Islet of Langerhans (tissue), 1 donor: ENCODE measurements at regions not wholly inside any gene's neighbourhood (a gene's known extent, or its start where the extent isn't known, plus 50 kb on each side); places are given as distances from the start of the nearest gene placed in this dataset.

Experiments used
- FAIRE-seq: peaks from one replicate; lab custom pipeline; 2011; peaks lifted over from hg19 to GRCh38; lab: Jason Lieb, UNC

GRCh38 chr6:145329257-145329656 lies 406.1 kb downstream of the EPM2A start:
- FAIRE-seq = no peak

- FAIRE-seq = no peak
Measured at GRCh38 chr6:145331066-145331465, 404.3 kb downstream of the EPM2A start.

DNA sequence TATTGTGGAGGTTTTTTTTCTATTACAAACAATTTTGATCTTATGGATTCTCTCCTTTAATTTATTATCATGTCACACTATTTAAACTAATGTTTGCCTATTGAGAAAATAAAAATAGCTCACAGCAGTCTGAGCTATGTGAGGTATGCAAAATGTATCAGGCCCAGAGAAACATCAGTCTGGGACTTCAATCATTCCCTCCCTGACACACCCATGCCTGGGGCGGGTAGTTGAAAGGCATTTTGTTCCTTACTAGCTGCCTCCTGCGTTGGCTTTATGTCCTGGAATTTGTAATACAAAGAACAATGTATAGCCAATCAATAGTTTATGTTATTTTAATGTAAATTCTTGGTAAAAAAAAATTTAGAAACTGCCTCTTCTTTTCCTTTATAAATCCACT lies 403.3 kb downstream of the EPM2A start:
- FAIRE-seq = no peak

DNA sequence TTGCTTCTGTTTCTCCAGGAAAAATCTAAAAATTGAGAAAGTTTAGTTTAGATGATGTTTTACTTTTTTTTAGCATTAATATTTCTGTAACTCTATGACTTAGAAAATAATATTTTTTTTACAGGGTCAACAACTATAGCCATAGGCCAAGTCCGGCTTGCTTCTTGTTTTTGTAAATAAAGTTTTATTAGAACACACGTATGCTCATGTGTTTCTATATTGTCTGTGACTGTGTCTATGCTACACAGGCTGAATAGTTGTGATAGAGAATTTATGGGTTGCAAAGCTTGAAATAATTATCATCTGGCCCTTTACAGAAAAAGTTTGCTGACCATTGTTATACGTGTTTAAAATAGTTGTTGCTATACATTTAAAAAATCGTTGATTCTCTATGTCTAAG lies 399.2 kb downstream of the EPM2A start:
- no peak for FAIRE-seq

DNA sequence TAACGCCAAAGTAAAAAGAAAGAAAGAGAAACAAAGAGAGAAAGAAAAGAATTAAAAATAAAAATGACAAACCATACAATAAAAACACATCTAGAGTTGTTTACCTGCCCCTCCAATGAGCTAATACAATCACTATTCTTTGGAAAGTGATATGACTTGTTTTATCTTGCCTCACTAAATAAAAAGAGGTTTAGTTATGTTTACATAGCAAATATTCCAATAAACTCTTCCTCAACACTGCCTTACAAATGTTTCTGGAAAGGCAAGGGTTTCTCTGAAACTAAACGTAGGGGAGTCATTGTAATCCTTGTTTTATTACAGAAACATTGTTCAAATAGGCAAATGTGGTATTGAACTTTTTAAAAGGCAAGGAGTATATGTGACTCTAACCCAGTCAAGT lies 396.2 kb downstream of the EPM2A start:
- FAIRE-seq = peak; percentile 41

DNA sequence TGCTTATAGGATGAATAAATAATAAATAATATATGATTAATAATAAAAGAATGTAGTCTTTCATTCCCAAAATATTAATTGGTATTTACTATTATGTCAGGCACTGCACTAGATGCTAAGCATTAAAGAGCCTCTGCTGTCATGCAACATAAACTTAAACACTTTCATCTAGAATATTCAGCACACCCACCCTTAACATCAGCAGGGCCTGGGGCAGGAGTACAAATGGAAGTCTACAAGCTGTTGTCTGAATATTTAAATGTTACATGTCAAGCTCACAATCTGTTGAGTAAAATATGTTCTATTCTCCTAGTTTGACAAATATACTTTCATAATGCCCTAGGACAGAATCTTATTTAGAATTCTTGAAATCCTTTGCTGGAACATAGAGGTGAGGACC lies 395.1 kb downstream of the EPM2A start:
- no peak for FAIRE-seq

DNA sequence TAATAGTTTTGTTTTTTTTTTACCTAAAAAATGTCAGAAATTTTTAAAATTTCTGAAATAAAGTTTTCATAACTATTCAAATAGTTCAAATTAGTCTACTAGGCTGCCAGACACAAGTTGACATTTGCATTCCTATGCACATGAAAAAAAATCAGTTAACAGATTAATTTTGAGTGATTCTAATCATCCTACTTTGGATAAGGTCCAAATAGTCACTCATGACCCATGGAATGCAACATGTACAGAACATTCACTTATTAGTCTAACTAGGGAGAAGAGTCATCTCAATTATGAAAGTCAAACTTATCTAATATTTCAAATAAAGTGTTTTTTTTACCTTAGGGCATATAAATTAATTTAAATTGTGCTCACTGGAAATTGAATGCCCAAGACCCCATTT lies 390.2 kb downstream of the EPM2A start:
- no peak for FAIRE-seq

GRCh38 chr6:145347216-145347615 lies 388.1 kb downstream of the EPM2A start:
- FAIRE-seq = no peak

GRCh38 chr6:145349950-145350510 lies 385.3 kb downstream of the EPM2A start:
- FAIRE-seq = no peak

DNA sequence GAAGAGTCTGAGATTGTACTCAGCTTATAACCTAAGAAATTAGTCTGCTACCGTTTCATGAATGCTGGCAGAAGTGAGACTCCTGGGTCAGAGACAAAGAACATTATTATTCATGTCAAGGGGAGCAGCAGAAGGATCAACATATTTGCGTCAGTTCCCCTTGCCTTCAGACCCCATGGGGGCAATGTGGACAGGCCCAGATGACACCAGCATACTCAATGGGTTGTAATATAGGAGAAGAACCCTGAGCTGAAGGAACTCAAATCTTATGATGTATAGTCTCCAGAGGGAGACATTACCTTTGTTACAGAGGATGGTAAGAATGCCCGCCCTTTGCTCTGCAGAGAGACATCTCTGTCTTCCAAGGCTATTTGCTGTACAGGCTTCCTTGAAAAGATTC lies 384.4 kb downstream of the EPM2A start:
- no peak for FAIRE-seq

- no peak for FAIRE-seq
Measured at GRCh38 chr6:145352382-145353080, 382.8 kb downstream of the EPM2A start.

DNA sequence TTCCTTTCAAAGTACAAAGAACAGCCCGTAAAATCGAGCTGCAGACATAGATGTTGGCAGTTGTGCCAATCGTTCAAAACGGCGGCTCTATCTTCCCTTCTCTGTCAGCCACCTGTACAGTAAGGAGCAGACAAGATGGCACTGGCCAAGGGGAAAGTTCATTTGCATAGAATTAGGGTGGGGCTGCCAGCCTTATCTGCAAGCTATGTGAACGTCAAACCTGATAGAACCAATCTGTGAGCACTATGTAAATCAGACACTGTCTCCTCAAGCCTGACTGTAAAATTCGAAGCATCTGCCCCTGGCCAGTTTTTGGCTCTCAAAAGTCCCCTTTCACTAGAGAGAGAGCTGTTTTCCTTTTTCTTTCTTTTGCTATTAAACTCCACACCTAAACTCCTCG lies 374.5 kb downstream of the EPM2A start:
- FAIRE-seq = no peak

GRCh38 chr6:145367149-145367548 lies 368.2 kb downstream of the EPM2A start:
- no peak for FAIRE-seq

GRCh38 chr6:145368075-145368474 lies 367.2 kb downstream of the EPM2A start:
- peak; percentile 76 for FAIRE-seq

DNA sequence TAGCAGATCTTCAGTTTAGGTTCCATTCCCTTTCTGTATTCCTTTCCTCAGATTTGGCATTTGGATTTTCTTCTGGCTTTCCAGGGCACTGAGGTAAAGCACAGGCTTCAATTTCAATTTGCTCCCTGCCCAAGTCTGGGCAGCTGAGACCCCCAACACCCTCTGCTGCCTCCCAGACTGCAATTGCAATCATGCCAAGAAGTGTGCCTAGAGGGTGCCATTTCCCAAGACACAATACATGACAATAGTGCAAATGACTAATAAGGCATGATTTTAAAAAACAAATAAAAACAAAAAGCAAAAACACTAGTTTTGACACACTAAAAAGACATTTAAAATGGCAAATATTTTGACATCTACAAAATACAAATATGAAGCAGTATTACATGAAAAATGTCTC lies 364.8 kb downstream of the EPM2A start:
- no peak for FAIRE-seq

DNA sequence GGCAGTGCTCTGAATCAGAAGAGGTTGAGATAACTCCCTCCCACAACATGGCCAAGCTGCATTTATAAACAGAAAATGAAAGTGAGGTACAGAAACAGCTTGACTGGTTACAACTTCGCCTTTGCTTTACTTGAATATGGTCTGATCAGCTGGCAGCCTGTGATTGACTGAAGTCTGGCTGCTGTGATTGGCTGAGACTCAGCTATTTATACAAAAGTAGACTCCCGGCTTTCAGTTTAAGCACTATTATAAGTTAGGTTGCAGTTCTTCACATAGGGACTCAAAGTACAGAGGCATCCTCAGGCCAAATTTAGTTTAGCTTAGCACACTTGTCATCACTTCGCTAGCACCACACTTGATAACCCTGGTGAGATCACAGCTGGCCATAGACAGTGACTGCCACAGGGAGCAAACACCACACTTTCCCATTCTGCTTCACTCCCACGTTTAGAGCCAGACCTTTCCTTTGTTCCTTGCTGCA lies 362.6 kb downstream of the EPM2A start:
- no peak for FAIRE-seq

- no peak for FAIRE-seq
Measured at GRCh38 chr6:145373826-145374225, 361.5 kb downstream of the EPM2A start.

DNA sequence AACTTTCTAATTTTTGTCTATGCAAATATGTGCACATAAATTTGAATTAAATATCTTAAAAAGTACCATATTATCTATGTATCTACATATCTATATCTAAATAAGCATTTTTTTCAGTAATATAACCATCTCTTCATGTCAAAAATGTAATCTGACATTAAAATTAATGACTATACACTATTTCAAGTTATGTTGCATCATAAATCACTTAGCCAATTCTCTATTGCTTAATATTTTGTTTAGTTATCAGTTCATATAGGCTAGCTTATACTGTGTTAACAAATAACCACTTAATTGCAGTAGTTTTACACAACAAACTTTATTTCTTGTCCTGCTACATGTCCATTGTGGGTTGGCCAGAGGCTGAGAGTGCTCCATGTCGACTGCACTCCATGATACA lies 360.8 kb downstream of the EPM2A start:
- peak; percentile 64 for FAIRE-seq

- peak; percentile 96 for FAIRE-seq
Measured at GRCh38 chr6:145375502-145375901, 359.8 kb downstream of the EPM2A start.

- FAIRE-seq = no peak
Measured at GRCh38 chr6:145380186-145380585, 355.1 kb downstream of the EPM2A start.

DNA sequence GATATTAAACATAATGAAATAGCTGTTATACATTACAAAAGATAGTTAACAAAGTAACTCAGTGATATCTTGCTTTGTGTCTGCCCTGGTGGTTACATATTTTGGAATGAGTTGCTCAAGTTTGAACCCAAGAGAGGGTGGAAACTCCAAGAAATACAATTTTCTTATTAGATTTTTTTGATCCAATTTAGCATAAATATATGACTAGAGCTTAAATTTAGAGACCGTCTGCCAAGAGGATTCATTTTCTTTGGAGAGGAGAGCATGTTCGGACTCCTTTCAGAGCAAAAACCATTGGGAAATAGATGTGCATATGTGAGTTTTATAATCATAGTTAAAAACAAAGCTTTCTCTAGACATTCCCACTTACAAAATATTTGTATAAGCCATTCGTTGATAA lies 353.4 kb downstream of the EPM2A start:
- FAIRE-seq = no peak

GRCh38 chr6:145383428-145383827 lies 351.9 kb downstream of the EPM2A start:
- no peak for FAIRE-seq

GRCh38 chr6:145384503-145384902 lies 350.8 kb downstream of the EPM2A start:
- FAIRE-seq = no peak

DNA sequence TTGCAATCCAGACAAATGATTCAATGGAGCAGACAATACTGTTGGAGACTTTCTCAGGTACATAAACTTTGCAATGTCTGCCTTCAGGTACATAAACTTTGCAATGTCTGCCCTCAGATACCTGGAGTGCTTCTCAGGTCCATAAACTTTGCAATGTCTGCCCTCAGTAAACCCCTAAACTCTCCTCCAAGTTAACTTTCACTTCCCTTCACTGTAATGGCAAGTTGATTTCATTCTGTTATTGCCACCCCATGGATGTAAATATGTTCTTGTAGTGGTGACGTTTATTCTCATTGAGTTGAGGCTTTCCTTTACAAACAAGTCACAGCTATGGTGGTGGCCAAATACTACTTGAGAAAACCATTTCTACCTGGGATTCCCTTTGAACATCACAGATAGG lies 338.8 kb downstream of the EPM2A start:
- no peak for FAIRE-seq
